ENCODE measurements at regions not wholly inside any gene's neighbourhood (a gene's known extent, or its start where the extent isn't known, plus 50 kb on each side); places are given as distances from the start of the nearest gene placed in this dataset.

DNA sequence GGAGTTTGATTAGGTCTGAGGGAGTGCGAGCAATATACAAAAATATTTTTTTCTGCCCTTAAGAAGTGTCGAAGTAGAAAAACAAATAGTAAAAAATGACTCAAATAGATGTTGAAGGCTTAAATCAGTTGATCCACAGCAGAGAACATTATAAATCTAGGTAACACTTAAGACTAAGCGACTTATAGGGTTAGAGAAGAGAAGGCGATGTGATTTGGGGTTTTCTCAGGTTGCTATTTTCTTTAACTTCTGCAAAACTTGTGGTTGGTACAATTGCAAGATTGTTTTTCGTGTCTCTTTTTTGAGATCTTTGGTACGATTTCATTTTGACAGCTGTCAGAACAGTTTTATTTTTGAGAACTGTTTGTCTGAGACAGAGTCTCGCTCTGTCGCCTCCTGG is 1479.5 kb downstream of the PCDH7 start:
- Histone ChIP-seq H3K4me1 (no peaks in the 10 kb centered on the region), H3K4me2 (no peak overlapping the region), H3K9me3 (no peaks in the 10 kb centered on the region), H3K4me3 (no peak overlapping the region), H3K27ac (no peak overlapping the region)
- FAIRE-seq (no peak), DNase-seq (ENCODE audit: low read depth in 1 of 2, low spot score in 1 of 2) (no peak), ATAC-seq (no peak)
- POLR2A ChIA-PET = no interaction called here
- 65% methylated on average over 8 of the region's 8 CpGs for WGBS (ENCODE audit: missing lambda C conversion rate)
- CTCF ChIA-PET = no interaction called here
- TF ChIP-seq TFCP2L1 (CRISPR knock-in tag; IDR thresholded peaks at IDR 0.05) (no peak), RARB (CRISPR knock-in tag; IDR thresholded peaks at IDR 0.05) (no peak), RAD21 (conservative IDR thresholded peaks at IDR 0.05 in 1 of 2, IDR thresholded peaks at IDR 0.05 in 1 of 2) (no peak), ZNF302 (CRISPR knock-in tag; IDR thresholded peaks at IDR 0.05) (no peak), ZFP36 (IDR thresholded peaks at IDR 0.05; ENCODE audit: borderline replicate concordance, partially characterized antibody) (no peak), RCOR1 (IDR thresholded peaks at IDR 0.05; ENCODE audit: low read depth, low read length) (no peak), MYC (IDR thresholded peaks at IDR 0.05; ENCODE audit: borderline replicate concordance, low read length) (no peak), MAZ (IDR thresholded peaks at IDR 0.05; ENCODE audit: borderline replicate concordance, low read depth, low read length) (no peak), HDAC2 (IDR thresholded peaks at IDR 0.05) (no peak), EHF (CRISPR knock-in tag; IDR thresholded peaks at IDR 0.05) (no peak), ELK1 (IDR thresholded peaks at IDR 0.05; ENCODE audit: low read depth, low read length) (no peak), EP300 (IDR thresholded peaks at IDR 0.05) (no peak)
- TF ChIP-seq, protein P1, sequence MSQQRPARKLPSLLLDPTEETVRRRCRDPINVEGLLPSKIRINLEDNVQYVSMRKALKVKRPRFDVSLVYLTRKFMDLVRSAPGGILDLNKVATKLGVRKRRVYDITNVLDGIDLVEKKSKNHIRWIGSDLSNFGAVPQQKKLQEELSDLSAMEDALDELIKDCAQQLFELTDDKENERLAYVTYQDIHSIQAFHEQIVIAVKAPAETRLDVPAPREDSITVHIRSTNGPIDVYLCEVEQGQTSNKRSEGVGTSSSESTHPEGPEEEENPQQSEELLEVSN (IDR thresholded peaks at IDR 0.05; ENCODE audit: borderline replicate concordance, low read depth) = no peak

GRCh38 chr4:32203340-32203739 is 1483.2 kb downstream of the PCDH7 start:
- H3K9me3 ChIP-seq = no peaks in the 10 kb centered on the region
- H3K4me2 ChIP-seq = no peak overlapping the region
- no peak overlapping the region for H3K4me3 ChIP-seq
- FAIRE-seq (no peak), ATAC-seq (no peak), DNase-seq (ENCODE audit: low read depth in 1 of 2, low spot score in 1 of 2) (no peak)
- H3K4me1 ChIP-seq = no peaks in the 10 kb centered on the region
- POLR2A ChIA-PET = no interaction called here
- H3K27ac ChIP-seq = no peak overlapping the region
- CTCF ChIA-PET = interaction anchor here (1.1 kb wide), 1 partner anchor 17 kb away, joined by 3 read pairs; no protein-coding TSS in a partner anchor
- TF ChIP-seq MAFK (IDR thresholded peaks at IDR 0.05; ENCODE audit: partially characterized antibody) = no peak
- TF ChIP-seq RAD21 (conservative IDR thresholded peaks at IDR 0.05 in 1 of 2, IDR thresholded peaks at IDR 0.05 in 1 of 2) = no peak
- TF ChIP-seq EP300 (IDR thresholded peaks at IDR 0.05) = no peak
- no peak for TF ChIP-seq RNF2 (IDR thresholded peaks at IDR 0.05; ENCODE audit: borderline replicate concordance, low read depth)
- no peak for TF ChIP-seq JUN (IDR thresholded peaks at IDR 0.05)
- TF ChIP-seq RARB (CRISPR knock-in tag; IDR thresholded peaks at IDR 0.05) = no peak
- no peak for TF ChIP-seq HOXA7 (CRISPR knock-in tag; IDR thresholded peaks at IDR 0.05)
- TF ChIP-seq POLR2A (IDR thresholded peaks at IDR 0.05; ENCODE audit: low read length) = no peak
- TF ChIP-seq JUNB (IDR thresholded peaks at IDR 0.05) = no peak
- no peak for TF ChIP-seq MAZ (IDR thresholded peaks at IDR 0.05; ENCODE audit: borderline replicate concordance, low read depth, low read length)
- TF ChIP-seq ATOH8 (CRISPR knock-in tag; IDR thresholded peaks at IDR 0.05; ENCODE audit: low read depth) = no peak
- TF ChIP-seq CEBPB (IDR thresholded peaks at IDR 0.05) = no peak
- TF ChIP-seq TFCP2L1 (CRISPR knock-in tag; IDR thresholded peaks at IDR 0.05) = no peak
- TF ChIP-seq, protein P2, sequence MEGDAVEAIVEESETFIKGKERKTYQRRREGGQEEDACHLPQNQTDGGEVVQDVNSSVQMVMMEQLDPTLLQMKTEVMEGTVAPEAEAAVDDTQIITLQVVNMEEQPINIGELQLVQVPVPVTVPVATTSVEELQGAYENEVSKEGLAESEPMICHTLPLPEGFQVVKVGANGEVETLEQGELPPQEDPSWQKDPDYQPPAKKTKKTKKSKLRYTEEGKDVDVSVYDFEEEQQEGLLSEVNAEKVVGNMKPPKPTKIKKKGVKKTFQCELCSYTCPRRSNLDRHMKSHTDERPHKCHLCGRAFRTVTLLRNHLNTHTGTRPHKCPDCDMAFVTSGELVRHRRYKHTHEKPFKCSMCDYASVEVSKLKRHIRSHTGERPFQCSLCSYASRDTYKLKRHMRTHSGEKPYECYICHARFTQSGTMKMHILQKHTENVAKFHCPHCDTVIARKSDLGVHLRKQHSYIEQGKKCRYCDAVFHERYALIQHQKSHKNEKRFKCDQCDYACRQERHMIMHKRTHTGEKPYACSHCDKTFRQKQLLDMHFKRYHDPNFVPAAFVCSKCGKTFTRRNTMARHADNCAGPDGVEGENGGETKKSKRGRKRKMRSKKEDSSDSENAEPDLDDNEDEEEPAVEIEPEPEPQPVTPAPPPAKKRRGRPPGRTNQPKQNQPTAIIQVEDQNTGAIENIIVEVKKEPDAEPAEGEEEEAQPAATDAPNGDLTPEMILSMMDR (IDR thresholded peaks at IDR 0.05) = no peak
- TF ChIP-seq CBX2 (IDR thresholded peaks at IDR 0.05; ENCODE audit: borderline replicate concordance, low read depth) = no peak
- TF ChIP-seq ELK1 (IDR thresholded peaks at IDR 0.05; ENCODE audit: low read depth, low read length) = no peak
- TF ChIP-seq POLR2AphosphoS2 (conservative IDR thresholded peaks at IDR 0.05; ENCODE audit: low read length) = no peak
- no peak for TF ChIP-seq HMGXB4 (CRISPR knock-in tag; IDR thresholded peaks at IDR 0.05; ENCODE audit: borderline replicate concordance)
- no peak for TF ChIP-seq SMC3 (IDR thresholded peaks at IDR 0.05)
